ENCODE measurements at regions not wholly inside any gene's neighbourhood (a gene's known extent, or its start where the extent isn't known, plus 50 kb on each side); places are given as distances from the start of the nearest gene placed in this dataset.

GRCh38 chr13:100734194-100734720 lies 59.7 kb upstream of the TMTC4 start (continued):
- TF ChIP-seq HMGA1 (CRISPR knock-in tag; conservative IDR thresholded peaks at IDR 0.05) (no peak), ZNF354B (CRISPR knock-in tag; IDR thresholded peaks at IDR 0.05) (no peak), HNRNPK (IDR thresholded peaks at IDR 0.05; ENCODE audit: low read depth, low read length, poor library complexity, severe bottlenecking) (no peak), NONO (IDR thresholded peaks at IDR 0.05) (no peak), NONO (CRISPR knock-in tag; conservative IDR thresholded peaks at IDR 0.05) (peak; percentile 54; the same call in 1 of the 2 replicates), SP2 (CRISPR knock-in tag; IDR thresholded peaks at IDR 0.05) (no peak), ZNF124 (CRISPR knock-in tag; IDR thresholded peaks at IDR 0.05) (peak; percentile 50; the same call in 1 of the 2 replicates), BRD4 (CRISPR knock-in tag; IDR thresholded peaks at IDR 0.05) (no peak), HNRNPUL1 (IDR thresholded peaks at IDR 0.05; ENCODE audit: low read depth, low read length) (no peak), HNF1A (IDR thresholded peaks at IDR 0.05; ENCODE audit: low read depth) (peak; percentile 74; the same call in 1 of the 2 replicates), HNF1A (CRISPR knock-in tag; IDR thresholded peaks at IDR 0.05; ENCODE audit: borderline replicate concordance) (peak; percentile 82; the same call in 1 of the 2 replicates), STAT5B (CRISPR knock-in tag; IDR thresholded peaks at IDR 0.05) (0 out of 2 replicates have a peak, but pooled peaks have one; percentile 36), NCOA1 (CRISPR knock-in tag; IDR thresholded peaks at IDR 0.05) (peak; percentile 65; the same call in 1 of the 2 replicates), ZNF674 (CRISPR knock-in tag; IDR thresholded peaks at IDR 0.05; ENCODE audit: low read depth) (no peak), RFX1 (IDR thresholded peaks at IDR 0.05) (no peak), CEBPG (CRISPR knock-in tag; IDR thresholded peaks at IDR 0.05) (peak; percentile 81), SMAD1 (CRISPR knock-in tag; IDR thresholded peaks at IDR 0.05; ENCODE audit: borderline replicate concordance, low read depth) (no peak), JUNB (CRISPR knock-in tag; IDR thresholded peaks at IDR 0.05; ENCODE audit: borderline replicate concordance) (no peak), ZNF318 (CRISPR knock-in tag; IDR thresholded peaks at IDR 0.05) (no peak)
